ENCODE measurements at regions not wholly inside any gene's neighbourhood (a gene's known extent, or its start where the extent isn't known, plus 50 kb on each side); places are given as distances from the start of the nearest gene placed in this dataset.

- no peak for TF ChIP-seq ZNF23 (tag by site-specific recombination; IDR thresholded peaks at IDR 0.05; ENCODE audit: borderline replicate concordance)
Measured at GRCh38 chr2:12967804-12968203, 251.1 kb downstream of the TRIB2 start (continued).

DNA sequence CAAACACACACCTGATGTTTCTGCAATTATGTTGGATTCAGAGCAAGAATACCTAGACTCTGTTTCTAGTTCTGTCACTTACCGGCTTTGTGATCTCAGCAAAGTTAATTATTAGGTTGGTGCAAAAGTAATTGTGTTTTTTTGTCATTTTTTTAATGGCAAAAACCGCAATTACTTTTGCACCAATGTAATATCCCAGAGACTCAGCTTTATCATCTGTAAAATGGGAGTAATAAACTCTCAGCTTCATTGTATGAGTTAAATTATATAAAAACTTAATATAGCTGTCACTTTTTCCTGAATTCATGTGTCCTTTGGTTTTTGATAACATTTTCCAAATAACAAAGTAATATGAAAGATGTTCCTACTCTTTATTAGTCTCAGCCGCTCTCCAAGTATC lies 251.7 kb downstream of the TRIB2 start:
- Histone ChIP-seq H3K4me3 (ENCODE audit: low read depth, low read length) (no peak overlapping the region), H3K36me3 (ENCODE audit: control insufficient read depth in 2 of 2, insufficient read depth in 1 of 2, low read length in 2 of 2) (no peaks in the 10 kb centered on the region), H3K4me1 (ENCODE audit: control insufficient read depth, insufficient read depth, low read length) (peaks cover 2% of the 10 kb centered on the region; the same call in 1 of the 2 replicates), H3K27ac (ENCODE audit: extremely low read depth, low read depth, low read length) (no peak overlapping the region), H3K9me3 (ENCODE audit: control insufficient read depth, insufficient read depth, low read depth, low read length) (no peaks in the 10 kb centered on the region)
- POLR2A ChIA-PET, result no interaction called here
- TF ChIP-seq SP7 (tag by site-specific recombination; IDR thresholded peaks at IDR 0.05) (no peak), ZNF843 (tag by site-specific recombination; IDR thresholded peaks at IDR 0.05) (no peak), GFI1B (tag by site-specific recombination; IDR thresholded peaks at IDR 0.05) (no peak), ZBTB26 (tag by site-specific recombination; optimal IDR thresholded peaks at IDR 0.05) (no peak), ZSCAN23 (tag by site-specific recombination; IDR thresholded peaks at IDR 0.05) (no peak), SP3 (tag by site-specific recombination; IDR thresholded peaks at IDR 0.05) (no peak), ZBTB20 (tag by site-specific recombination; IDR thresholded peaks at IDR 0.05) (no peak), ZNF449 (tag by site-specific recombination; IDR thresholded peaks at IDR 0.05) (no peak), ZNF16 (tag by site-specific recombination; IDR thresholded peaks at IDR 0.05; ENCODE audit: low read depth) (no peak)
- CTCF ChIA-PET, result interaction anchor here (1.8 kb wide), 1 partner anchor 39 kb away, joined by 7 read pairs; no protein-coding TSS in a partner anchor

DNA sequence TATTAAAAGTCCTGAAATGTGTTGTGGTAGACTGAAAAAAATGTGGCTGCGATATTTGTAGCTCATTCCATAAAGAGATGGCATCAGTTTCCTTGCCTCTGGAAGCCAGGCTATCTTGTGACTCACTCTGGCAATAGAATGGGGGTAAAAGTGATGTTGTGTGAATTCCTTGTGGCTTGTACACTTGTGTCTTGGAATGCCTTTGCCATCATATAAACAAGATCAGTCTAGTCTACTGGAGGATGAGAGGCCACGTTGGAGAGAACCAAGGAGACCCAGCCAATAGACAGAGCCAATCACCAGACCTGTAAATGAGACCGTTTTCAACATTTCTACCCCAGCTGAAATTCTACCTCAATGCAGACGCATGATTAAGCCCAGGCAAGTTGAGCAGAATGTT lies 254.1 kb downstream of the TRIB2 start:
- no peak overlapping the region for H3K4me3 ChIP-seq (ENCODE audit: low read depth, low read length)
- H3K36me3 ChIP-seq (ENCODE audit: control insufficient read depth in 2 of 2, insufficient read depth in 1 of 2, low read length in 2 of 2), result no peaks in the 10 kb centered on the region
- no peak overlapping the region for H3K27ac ChIP-seq (ENCODE audit: extremely low read depth, low read depth, low read length)
- ChIA-PET POLR2A (no interaction called here), CTCF (interaction anchor here (1.0 kb wide), 1 partner anchor 36 kb away, joined by 4 read pairs; no protein-coding TSS in a partner anchor)
- H3K9me3 ChIP-seq (ENCODE audit: control insufficient read depth, insufficient read depth, low read depth, low read length), result no peaks in the 10 kb centered on the region
- H3K4me1 ChIP-seq (ENCODE audit: control insufficient read depth, insufficient read depth, low read length), result peaks cover under 1% of the 10 kb centered on the region; the same call in 1 of the 2 replicates
- TF ChIP-seq, protein P1, sequence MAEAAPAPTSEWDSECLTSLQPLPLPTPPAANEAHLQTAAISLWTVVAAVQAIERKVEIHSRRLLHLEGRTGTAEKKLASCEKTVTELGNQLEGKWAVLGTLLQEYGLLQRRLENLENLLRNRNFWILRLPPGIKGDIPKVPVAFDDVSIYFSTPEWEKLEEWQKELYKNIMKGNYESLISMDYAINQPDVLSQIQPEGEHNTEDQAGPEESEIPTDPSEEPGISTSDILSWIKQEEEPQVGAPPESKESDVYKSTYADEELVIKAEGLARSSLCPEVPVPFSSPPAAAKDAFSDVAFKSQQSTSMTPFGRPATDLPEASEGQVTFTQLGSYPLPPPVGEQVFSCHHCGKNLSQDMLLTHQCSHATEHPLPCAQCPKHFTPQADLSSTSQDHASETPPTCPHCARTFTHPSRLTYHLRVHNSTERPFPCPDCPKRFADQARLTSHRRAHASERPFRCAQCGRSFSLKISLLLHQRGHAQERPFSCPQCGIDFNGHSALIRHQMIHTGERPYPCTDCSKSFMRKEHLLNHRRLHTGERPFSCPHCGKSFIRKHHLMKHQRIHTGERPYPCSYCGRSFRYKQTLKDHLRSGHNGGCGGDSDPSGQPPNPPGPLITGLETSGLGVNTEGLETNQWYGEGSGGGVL (tag by site-specific recombination; IDR thresholded peaks at IDR 0.05), result no peak
- TF ChIP-seq IKZF3 (tag by site-specific recombination; IDR thresholded peaks at IDR 0.05) (no peak), ZNF449 (tag by site-specific recombination; IDR thresholded peaks at IDR 0.05) (no peak), ZNF114 (tag by site-specific recombination; IDR thresholded peaks at IDR 0.05) (no peak), ZNF174 (tag by site-specific recombination; IDR thresholded peaks at IDR 0.05) (no peak), ZSCAN4 (tag by site-specific recombination; IDR thresholded peaks at IDR 0.05) (no peak), ZNF23 (tag by site-specific recombination; IDR thresholded peaks at IDR 0.05; ENCODE audit: borderline replicate concordance) (no peak), AEBP2 (tag by site-specific recombination; IDR thresholded peaks at IDR 0.05; ENCODE audit: borderline replicate concordance) (no peak), ZNF585B (tag by site-specific recombination; IDR thresholded peaks at IDR 0.05) (no peak), ZNF837 (tag by site-specific recombination; IDR thresholded peaks at IDR 0.05) (no peak)
- TF ChIP-seq, protein P2, sequence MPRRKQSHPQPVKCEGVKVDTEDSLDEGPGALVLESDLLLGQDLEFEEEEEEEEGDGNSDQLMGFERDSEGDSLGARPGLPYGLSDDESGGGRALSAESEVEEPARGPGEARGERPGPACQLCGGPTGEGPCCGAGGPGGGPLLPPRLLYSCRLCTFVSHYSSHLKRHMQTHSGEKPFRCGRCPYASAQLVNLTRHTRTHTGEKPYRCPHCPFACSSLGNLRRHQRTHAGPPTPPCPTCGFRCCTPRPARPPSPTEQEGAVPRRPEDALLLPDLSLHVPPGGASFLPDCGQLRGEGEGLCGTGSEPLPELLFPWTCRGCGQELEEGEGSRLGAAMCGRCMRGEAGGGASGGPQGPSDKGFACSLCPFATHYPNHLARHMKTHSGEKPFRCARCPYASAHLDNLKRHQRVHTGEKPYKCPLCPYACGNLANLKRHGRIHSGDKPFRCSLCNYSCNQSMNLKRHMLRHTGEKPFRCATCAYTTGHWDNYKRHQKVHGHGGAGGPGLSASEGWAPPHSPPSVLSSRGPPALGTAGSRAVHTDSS (tag by site-specific recombination; IDR thresholded peaks at IDR 0.05), result no peak
